Trophoblast cell (in vitro differentiated cells and primary cell): ENCODE measurements at regions not wholly inside any gene's neighbourhood (a gene's known extent, or its start where the extent isn't known, plus 50 kb on each side); places are given as distances from the start of the nearest gene placed in this dataset.

Experiments used
- DNase-seq, 2 donors: peaks; one replicate each; pipeline ENCODE4 v3.0.0-alpha.2; 2016
- H2AFZ ChIP-seq: 2 replicates; pipeline ENCODE4 v1.6.1; 2013; ENCODE audit warnings: low read length, moderate library complexity, mild to moderate bottlenecking; ENCODE audit not compliant: insufficient read depth, poor library complexity
- H2AK5ac ChIP-seq: 2 replicates; pipeline ENCODE4 v1.6.1; 2013; ENCODE audit warnings: mild to moderate bottlenecking, low read length
- H2BK120ac ChIP-seq: 2 replicates; pipeline ENCODE4 v1.6.1; 2013; ENCODE audit warnings: low read length, mild to moderate bottlenecking, moderate library complexity; ENCODE audit not compliant: insufficient read depth, poor library complexity
- H2BK12ac ChIP-seq: 2 replicates; pipeline ENCODE4 v1.6.1; 2013; ENCODE audit warnings: mild to moderate bottlenecking, low read length, moderate library complexity
- H2BK5ac ChIP-seq: 2 replicates; pipeline ENCODE4 v1.6.1; 2013; ENCODE audit warnings: low read length, low read depth, moderate library complexity, mild to moderate bottlenecking; ENCODE audit not compliant: poor library complexity
- H3K14ac ChIP-seq: 2 replicates; pipeline ENCODE4 v1.6.1; 2013; ENCODE audit warnings: mild to moderate bottlenecking, low read length
- H3K18ac ChIP-seq: 2 replicates; pipeline ENCODE4 v1.6.1; 2013; ENCODE audit warnings: mild to moderate bottlenecking, low read length
- H3K23ac ChIP-seq: 2 replicates; pipeline ENCODE4 v1.6.1; 2013; ENCODE audit warnings: low read length
- H3K27ac ChIP-seq: 2 replicates; pipeline ENCODE4 v1.5.1; 2013; ENCODE audit warnings: low read depth, mild to moderate bottlenecking, inconsistent platforms, low read length, moderate library complexity
- H3K27me3 ChIP-seq: 2 replicates; pipeline ENCODE4 v1.6.1; 2013; ENCODE audit warnings: inconsistent platforms, mild to moderate bottlenecking, low read length, moderate library complexity; ENCODE audit not compliant: insufficient read depth
- H3K36me3 ChIP-seq, 2 experiments: 1 replicate in 1 of 2; 2 replicates in 1 of 2; pipeline ENCODE4 v1.6.1; 2013; ENCODE audit warnings: low read length in 2 of 2, mild to moderate bottlenecking in 2 of 2, moderate library complexity in 1 of 2; ENCODE audit not compliant: insufficient read depth in 2 of 2, control insufficient read depth in 1 of 2
- H3K4ac ChIP-seq: 2 replicates; pipeline ENCODE4 v1.6.1; 2013; ENCODE audit warnings: low read depth, mild to moderate bottlenecking, low read length, moderate library complexity
- H3K4me1 ChIP-seq, 2 experiments: 1 replicate in 1 of 2; 2 replicates in 1 of 2; pipeline ENCODE4 v1.6.1; 2013; ENCODE audit warnings: low read length in 2 of 2, mild to moderate bottlenecking in 2 of 2, moderate library complexity in 1 of 2; ENCODE audit not compliant: insufficient read depth in 2 of 2, control insufficient read depth in 1 of 2
- H3K4me2 ChIP-seq: 2 replicates; pipeline ENCODE4 v1.6.1; 2013; ENCODE audit warnings: inconsistent platforms, mild to moderate bottlenecking, low read length, moderate library complexity
- H3K4me3 ChIP-seq: 2 replicates; pipeline ENCODE4 v1.5.1; 2013; ENCODE audit warnings: mild to moderate bottlenecking, low read depth, low read length, inconsistent platforms
- H3K79me1 ChIP-seq: one replicate; pipeline ENCODE4 v1.6.1; 2013; ENCODE audit warnings: low read length
- H3K79me2 ChIP-seq: 2 replicates; pipeline ENCODE4 v1.6.1; 2013; ENCODE audit warnings: low read length, mild to moderate bottlenecking; ENCODE audit not compliant: control insufficient read depth, insufficient read depth, poor library complexity
- H3K9ac ChIP-seq: 2 replicates; pipeline ENCODE4 v1.6.1; 2013; ENCODE audit warnings: mild to moderate bottlenecking, low read length
- H3K9me3 ChIP-seq: 2 replicates; pipeline ENCODE4 v1.6.1; 2013; ENCODE audit warnings: low read depth, mild to moderate bottlenecking, control low read depth, inconsistent platforms, low read length; ENCODE audit not compliant: insufficient read depth
- H4K12ac ChIP-seq: 2 replicates; pipeline ENCODE4 v1.6.1; 2013; ENCODE audit warnings: low read depth, mild to moderate bottlenecking, low read length, moderate library complexity
- H4K8ac ChIP-seq: 2 replicates; pipeline ENCODE4 v1.6.1; 2013; ENCODE audit warnings: low read depth, mild to moderate bottlenecking, low read length, moderate library complexity
- H4K91ac ChIP-seq: one replicate; pipeline ENCODE4 v1.6.1; 2013; ENCODE audit warnings: low read depth, mild to moderate bottlenecking, low read length, moderate library complexity
- WGBS: extraction: QIAGEN DNeasy Blood & Tissue Kit; methylation state at CpG from one replicate; pipeline ENCODE4 v1.1.7; 2013; ENCODE audit warnings: missing lambda C conversion rate; ENCODE audit not compliant: insufficient read length, insufficient coverage; ENCODE audit errors: extremely low coverage; 5-methylcytosine and 5-hydroxymethylcytosine counted together

GRCh38 chr12:3438401-3438800 lies 52.6 kb upstream of the PRMT8 start:
- H3K9me3 ChIP-seq, result peaks cover under 1% of the 10 kb centered on the region
- H3K79me2 ChIP-seq, result no peaks in the 10 kb centered on the region
- H2BK12ac ChIP-seq, result no peak overlapping the region
- no peak overlapping the region for H3K4me2 ChIP-seq
- no peak overlapping the region for H2BK120ac ChIP-seq
- H3K14ac ChIP-seq, result no peak overlapping the region
- H2AK5ac ChIP-seq, result no peak overlapping the region
- no peak overlapping the region for H4K12ac ChIP-seq
- DNase-seq, result no peak
- no peak overlapping the region for H3K23ac ChIP-seq
- H3K4me3 ChIP-seq, result no peak overlapping the region
- no peaks in the 10 kb centered on the region for H3K4me1 ChIP-seq
- WGBS, result no CpG with 5 or more reads among the region's 6 CpGs
- H3K27ac ChIP-seq, result no peak overlapping the region
- H4K8ac ChIP-seq, result no peak overlapping the region
- H3K79me1 ChIP-seq, result no peaks in the 10 kb centered on the region
- no peak overlapping the region for H3K4ac ChIP-seq
- no peaks in the 10 kb centered on the region for H3K27me3 ChIP-seq
- no peak overlapping the region for H4K91ac ChIP-seq
- H3K36me3 ChIP-seq, result no peaks in the 10 kb centered on the region
- H2BK5ac ChIP-seq, result no peak overlapping the region
- H2AFZ ChIP-seq, result no peak overlapping the region
- no peak overlapping the region for H3K9ac ChIP-seq
- H3K18ac ChIP-seq, result no peak overlapping the region
